GM23338 (cell line): ENCODE measurements at regions not wholly inside any gene's neighbourhood (a gene's known extent, or its start where the extent isn't known, plus 50 kb on each side); places are given as distances from the start of the nearest gene placed in this dataset.

Experiments
- EZH2 ChIP-seq: fragments of 200-600 bp; sonication (generic); IDR thresholded peaks from one replicate; pipeline ENCODE4 v1.8.0; 2017; ENCODE audit warnings: antibody characterized with exemption, mild to moderate bottlenecking, low read depth; ENCODE audit not compliant: unreplicated experiment
- EZH2phosphoT487 ChIP-seq: fragments of 200-600 bp; sonication (generic); IDR thresholded peaks from one replicate; pipeline ENCODE4 v1.8.1; 2018; ENCODE audit warnings: antibody characterized with exemption; ENCODE audit not compliant: unreplicated experiment
- NANOG ChIP-seq: IDR thresholded peaks from 2 replicates; pipeline ENCODE4 v1.6.1; 2016; ENCODE audit warnings: antibody characterized with exemption, borderline replicate concordance
- POLR2AphosphoS5 ChIP-seq: IDR thresholded peaks from 2 replicates; pipeline ENCODE4 v1.6.1; 2016; ENCODE audit warnings: antibody characterized with exemption, low read depth
- ZNF331 ChIP-seq: fragments of 250-450 bp; sonication (Bioruptor Pico); IDR thresholded peaks from 2 replicates; pipeline ENCODE4 v1.5.0; 2020; ENCODE audit warnings: low read depth, mild to moderate bottlenecking, moderate library complexity
- TF ChIP-seq, protein P1 (sequence below): IDR thresholded peaks from one replicate; pipeline ENCODE4 v1.6.1; 2018; ENCODE audit warnings: antibody characterized with exemption; ENCODE audit not compliant: unreplicated experiment
- TF ChIP-seq, protein P2 (sequence below), 2 experiments: fragments of 200-600 bp in 1 of 2; sonication (generic) in 1 of 2; conservative IDR thresholded peaks; 2 replicates each; pipeline versions ENCODE4 v1.5.1 to v1.6.1; 2016 to 2017; ENCODE audit warnings: antibody characterized with exemption in 2 of 2, low read depth in 2 of 2, mild to moderate bottlenecking in 2 of 2, moderate library complexity in 1 of 2
- TF ChIP-seq, protein P3 (sequence below): IDR thresholded peaks from 2 replicates; pipeline ENCODE4 v1.6.1; 2016; ENCODE audit warnings: antibody characterized with exemption
- TF ChIP-seq, protein P4 (sequence below): fragments of 250-450 bp; sonication (Bioruptor Pico); IDR thresholded peaks from 2 replicates; pipeline ENCODE4 v1.5.0; 2020; ENCODE audit warnings: mild to moderate bottlenecking, moderate library complexity

DNA sequence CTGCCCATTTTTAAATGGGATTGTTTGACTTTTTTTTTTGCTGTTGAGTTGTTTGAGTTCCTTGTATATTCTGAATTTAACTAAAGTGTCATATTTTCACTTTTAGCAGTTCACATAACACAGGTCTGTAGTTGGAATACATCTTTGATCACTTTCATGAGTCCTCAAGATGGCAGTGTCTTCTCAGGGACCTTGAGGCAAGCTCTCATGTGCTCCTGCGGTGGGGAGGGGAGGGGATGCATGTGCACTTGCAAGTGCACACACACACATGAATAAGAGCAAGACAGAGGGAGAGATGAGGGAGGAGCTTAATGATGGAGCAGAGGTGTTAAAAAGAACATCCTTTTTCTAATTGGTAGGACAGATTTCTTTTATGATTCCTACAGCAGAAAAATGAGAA lies 291.4 kb upstream of the OR4E1 start:
- TF ChIP-seq EZH2: no peak
- TF ChIP-seq, protein P1, sequence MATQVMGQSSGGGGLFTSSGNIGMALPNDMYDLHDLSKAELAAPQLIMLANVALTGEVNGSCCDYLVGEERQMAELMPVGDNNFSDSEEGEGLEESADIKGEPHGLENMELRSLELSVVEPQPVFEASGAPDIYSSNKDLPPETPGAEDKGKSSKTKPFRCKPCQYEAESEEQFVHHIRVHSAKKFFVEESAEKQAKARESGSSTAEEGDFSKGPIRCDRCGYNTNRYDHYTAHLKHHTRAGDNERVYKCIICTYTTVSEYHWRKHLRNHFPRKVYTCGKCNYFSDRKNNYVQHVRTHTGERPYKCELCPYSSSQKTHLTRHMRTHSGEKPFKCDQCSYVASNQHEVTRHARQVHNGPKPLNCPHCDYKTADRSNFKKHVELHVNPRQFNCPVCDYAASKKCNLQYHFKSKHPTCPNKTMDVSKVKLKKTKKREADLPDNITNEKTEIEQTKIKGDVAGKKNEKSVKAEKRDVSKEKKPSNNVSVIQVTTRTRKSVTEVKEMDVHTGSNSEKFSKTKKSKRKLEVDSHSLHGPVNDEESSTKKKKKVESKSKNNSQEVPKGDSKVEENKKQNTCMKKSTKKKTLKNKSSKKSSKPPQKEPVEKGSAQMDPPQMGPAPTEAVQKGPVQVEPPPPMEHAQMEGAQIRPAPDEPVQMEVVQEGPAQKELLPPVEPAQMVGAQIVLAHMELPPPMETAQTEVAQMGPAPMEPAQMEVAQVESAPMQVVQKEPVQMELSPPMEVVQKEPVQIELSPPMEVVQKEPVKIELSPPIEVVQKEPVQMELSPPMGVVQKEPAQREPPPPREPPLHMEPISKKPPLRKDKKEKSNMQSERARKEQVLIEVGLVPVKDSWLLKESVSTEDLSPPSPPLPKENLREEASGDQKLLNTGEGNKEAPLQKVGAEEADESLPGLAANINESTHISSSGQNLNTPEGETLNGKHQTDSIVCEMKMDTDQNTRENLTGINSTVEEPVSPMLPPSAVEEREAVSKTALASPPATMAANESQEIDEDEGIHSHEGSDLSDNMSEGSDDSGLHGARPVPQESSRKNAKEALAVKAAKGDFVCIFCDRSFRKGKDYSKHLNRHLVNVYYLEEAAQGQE: no peak
- TF ChIP-seq, protein P2, sequence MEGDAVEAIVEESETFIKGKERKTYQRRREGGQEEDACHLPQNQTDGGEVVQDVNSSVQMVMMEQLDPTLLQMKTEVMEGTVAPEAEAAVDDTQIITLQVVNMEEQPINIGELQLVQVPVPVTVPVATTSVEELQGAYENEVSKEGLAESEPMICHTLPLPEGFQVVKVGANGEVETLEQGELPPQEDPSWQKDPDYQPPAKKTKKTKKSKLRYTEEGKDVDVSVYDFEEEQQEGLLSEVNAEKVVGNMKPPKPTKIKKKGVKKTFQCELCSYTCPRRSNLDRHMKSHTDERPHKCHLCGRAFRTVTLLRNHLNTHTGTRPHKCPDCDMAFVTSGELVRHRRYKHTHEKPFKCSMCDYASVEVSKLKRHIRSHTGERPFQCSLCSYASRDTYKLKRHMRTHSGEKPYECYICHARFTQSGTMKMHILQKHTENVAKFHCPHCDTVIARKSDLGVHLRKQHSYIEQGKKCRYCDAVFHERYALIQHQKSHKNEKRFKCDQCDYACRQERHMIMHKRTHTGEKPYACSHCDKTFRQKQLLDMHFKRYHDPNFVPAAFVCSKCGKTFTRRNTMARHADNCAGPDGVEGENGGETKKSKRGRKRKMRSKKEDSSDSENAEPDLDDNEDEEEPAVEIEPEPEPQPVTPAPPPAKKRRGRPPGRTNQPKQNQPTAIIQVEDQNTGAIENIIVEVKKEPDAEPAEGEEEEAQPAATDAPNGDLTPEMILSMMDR (conservative IDR thresholded peaks at IDR 0.05; ENCODE audit: low read depth in 2 of 2): no peak
- no peak for TF ChIP-seq NANOG
- no peak for TF ChIP-seq EZH2phosphoT487
- no peak for TF ChIP-seq POLR2AphosphoS5
- TF ChIP-seq, protein P3, sequence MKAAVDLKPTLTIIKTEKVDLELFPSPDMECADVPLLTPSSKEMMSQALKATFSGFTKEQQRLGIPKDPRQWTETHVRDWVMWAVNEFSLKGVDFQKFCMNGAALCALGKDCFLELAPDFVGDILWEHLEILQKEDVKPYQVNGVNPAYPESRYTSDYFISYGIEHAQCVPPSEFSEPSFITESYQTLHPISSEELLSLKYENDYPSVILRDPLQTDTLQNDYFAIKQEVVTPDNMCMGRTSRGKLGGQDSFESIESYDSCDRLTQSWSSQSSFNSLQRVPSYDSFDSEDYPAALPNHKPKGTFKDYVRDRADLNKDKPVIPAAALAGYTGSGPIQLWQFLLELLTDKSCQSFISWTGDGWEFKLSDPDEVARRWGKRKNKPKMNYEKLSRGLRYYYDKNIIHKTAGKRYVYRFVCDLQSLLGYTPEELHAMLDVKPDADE: no peak
- TF ChIP-seq ZNF331 (CRISPR knock-in tag): no peak
- TF ChIP-seq, protein P4, sequence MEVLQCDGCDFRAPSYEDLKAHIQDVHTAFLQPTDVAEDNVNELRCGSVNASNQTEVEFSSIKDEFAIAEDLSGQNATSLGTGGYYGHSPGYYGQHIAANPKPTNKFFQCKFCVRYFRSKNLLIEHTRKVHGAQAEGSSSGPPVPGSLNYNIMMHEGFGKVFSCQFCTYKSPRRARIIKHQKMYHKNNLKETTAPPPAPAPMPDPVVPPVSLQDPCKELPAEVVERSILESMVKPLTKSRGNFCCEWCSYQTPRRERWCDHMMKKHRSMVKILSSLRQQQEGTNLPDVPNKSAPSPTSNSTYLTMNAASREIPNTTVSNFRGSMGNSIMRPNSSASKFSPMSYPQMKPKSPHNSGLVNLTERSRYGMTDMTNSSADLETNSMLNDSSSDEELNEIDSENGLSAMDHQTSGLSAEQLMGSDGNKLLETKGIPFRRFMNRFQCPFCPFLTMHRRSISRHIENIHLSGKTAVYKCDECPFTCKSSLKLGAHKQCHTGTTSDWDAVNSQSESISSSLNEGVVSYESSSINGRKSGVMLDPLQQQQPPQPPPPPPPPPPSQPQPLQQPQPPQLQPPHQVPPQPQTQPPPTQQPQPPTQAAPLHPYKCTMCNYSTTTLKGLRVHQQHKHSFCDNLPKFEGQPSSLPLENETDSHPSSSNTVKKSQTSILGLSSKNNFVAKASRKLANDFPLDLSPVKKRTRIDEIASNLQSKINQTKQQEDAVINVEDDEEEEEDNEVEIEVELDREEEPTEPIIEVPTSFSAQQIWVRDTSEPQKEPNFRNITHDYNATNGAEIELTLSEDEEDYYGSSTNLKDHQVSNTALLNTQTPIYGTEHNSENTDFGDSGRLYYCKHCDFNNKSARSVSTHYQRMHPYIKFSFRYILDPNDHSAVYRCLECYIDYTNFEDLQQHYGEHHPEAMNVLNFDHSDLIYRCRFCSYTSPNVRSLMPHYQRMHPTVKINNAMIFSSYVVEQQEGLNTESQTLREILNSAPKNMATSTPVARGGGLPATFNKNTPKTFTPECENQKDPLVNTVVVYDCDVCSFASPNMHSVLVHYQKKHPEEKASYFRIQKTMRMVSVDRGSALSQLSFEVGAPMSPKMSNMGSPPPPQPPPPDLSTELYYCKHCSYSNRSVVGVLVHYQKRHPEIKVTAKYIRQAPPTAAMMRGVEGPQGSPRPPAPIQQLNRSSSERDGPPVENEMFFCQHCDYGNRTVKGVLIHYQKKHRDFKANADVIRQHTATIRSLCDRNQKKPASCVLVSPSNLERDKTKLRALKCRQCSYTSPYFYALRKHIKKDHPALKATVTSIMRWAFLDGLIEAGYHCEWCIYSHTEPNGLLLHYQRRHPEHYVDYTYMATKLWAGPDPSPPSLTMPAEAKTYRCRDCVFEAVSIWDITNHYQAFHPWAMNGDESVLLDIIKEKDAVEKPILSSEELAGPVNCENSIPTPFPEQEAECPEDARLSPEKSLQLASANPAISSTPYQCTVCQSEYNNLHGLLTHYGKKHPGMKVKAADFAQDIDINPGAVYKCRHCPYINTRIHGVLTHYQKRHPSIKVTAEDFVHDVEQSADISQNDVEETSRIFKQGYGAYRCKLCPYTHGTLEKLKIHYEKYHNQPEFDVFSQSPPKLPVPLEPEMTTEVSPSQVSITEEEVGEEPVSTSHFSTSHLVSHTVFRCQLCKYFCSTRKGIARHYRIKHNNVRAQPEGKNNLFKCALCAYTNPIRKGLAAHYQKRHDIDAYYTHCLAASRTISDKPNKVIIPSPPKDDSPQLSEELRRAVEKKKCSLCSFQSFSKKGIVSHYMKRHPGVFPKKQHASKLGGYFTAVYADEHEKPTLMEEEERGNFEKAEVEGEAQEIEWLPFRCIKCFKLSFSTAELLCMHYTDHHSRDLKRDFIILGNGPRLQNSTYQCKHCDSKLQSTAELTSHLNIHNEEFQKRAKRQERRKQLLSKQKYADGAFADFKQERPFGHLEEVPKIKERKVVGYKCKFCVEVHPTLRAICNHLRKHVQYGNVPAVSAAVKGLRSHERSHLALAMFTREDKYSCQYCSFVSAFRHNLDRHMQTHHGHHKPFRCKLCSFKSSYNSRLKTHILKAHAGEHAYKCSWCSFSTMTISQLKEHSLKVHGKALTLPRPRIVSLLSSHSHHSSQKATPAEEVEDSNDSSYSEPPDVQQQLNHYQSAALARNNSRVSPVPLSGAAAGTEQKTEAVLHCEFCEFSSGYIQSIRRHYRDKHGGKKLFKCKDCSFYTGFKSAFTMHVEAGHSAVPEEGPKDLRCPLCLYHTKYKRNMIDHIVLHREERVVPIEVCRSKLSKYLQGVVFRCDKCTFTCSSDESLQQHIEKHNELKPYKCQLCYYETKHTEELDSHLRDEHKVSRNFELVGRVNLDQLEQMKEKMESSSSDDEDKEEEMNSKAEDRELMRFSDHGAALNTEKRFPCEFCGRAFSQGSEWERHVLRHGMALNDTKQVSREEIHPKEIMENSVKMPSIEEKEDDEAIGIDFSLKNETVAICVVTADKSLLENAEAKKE (CRISPR knock-in tag): no peak
